ENCODE measurements at regions not wholly inside any gene's neighbourhood (a gene's known extent, or its start where the extent isn't known, plus 50 kb on each side); places are given as distances from the start of the nearest gene placed in this dataset.

GRCh38 chr5:93117751-93118531 is 463.1 kb downstream of the NR2F1-AS1 start:
- WGBS (ENCODE audit: extremely low coverage, insufficient coverage, insufficient read length), result no CpG with 5 or more reads among the region's 2 CpGs

GRCh38 chr5:93107805-93108520 is 473.1 kb downstream of the NR2F1-AS1 start:
- no peaks in the 10 kb centered on the region for H3K79me2 ChIP-seq (ENCODE audit: control insufficient read depth, insufficient read depth, low read length, poor library complexity)
- H3K9ac ChIP-seq (ENCODE audit: low read length), result no peak overlapping the region
- no peak overlapping the region for H3K27ac ChIP-seq (ENCODE audit: low read depth, low read length)
- no peak overlapping the region for H2BK5ac ChIP-seq (ENCODE audit: low read depth, low read length, poor library complexity)
- no peaks in the 10 kb centered on the region for H3K4me1 ChIP-seq (ENCODE audit: control insufficient read depth in 1 of 2, insufficient read depth in 2 of 2, low read length in 2 of 2)
- H2BK120ac ChIP-seq (ENCODE audit: insufficient read depth, low read length, poor library complexity), result no peak overlapping the region
- no peak overlapping the region for H4K12ac ChIP-seq (ENCODE audit: low read depth, low read length)
- H3K36me3 ChIP-seq (ENCODE audit: control insufficient read depth in 1 of 2, insufficient read depth in 2 of 2, low read length in 2 of 2), result no peaks in the 10 kb centered on the region
- no peak overlapping the region for H2AK5ac ChIP-seq (ENCODE audit: low read length)
- no peak overlapping the region for H3K4me3 ChIP-seq (ENCODE audit: low read depth, low read length)
- H3K4me2 ChIP-seq (ENCODE audit: low read length), result no peak overlapping the region
- H3K23ac ChIP-seq (ENCODE audit: low read length), result no peak overlapping the region
- no peak for DNase-seq
- H3K27me3 ChIP-seq (ENCODE audit: insufficient read depth, low read length), result no peaks in the 10 kb centered on the region
- H4K91ac ChIP-seq (ENCODE audit: low read depth, low read length), result no peak overlapping the region
- no peak overlapping the region for H2AFZ ChIP-seq (ENCODE audit: insufficient read depth, low read length, poor library complexity)
- no peaks in the 10 kb centered on the region for H3K9me3 ChIP-seq (ENCODE audit: insufficient read depth, low read depth, low read length)
- H3K18ac ChIP-seq (ENCODE audit: low read length), result no peak overlapping the region
- WGBS (ENCODE audit: extremely low coverage, insufficient coverage, insufficient read length), result no CpG with 5 or more reads among the region's 4 CpGs
- no peak overlapping the region for H3K4ac ChIP-seq (ENCODE audit: low read depth, low read length)
- H4K8ac ChIP-seq (ENCODE audit: low read depth, low read length), result no peak overlapping the region
- H3K14ac ChIP-seq (ENCODE audit: low read length), result no peak overlapping the region
- H2BK12ac ChIP-seq (ENCODE audit: low read length), result no peak overlapping the region
- H3K79me1 ChIP-seq (ENCODE audit: low read length), result no peaks in the 10 kb centered on the region

More at GRCh38 chr5:93117751-93118531, 463.1 kb downstream of the NR2F1-AS1 start:
- no peak overlapping the region for H2BK5ac ChIP-seq (ENCODE audit: low read depth, low read length, poor library complexity)
- H3K79me2 ChIP-seq (ENCODE audit: control insufficient read depth, insufficient read depth, low read length, poor library complexity), result no peaks in the 10 kb centered on the region
- peaks cover 2% of the 10 kb centered on the region for H3K9me3 ChIP-seq (ENCODE audit: insufficient read depth, low read depth, low read length)
- no peak overlapping the region for H2AFZ ChIP-seq (ENCODE audit: insufficient read depth, low read length, poor library complexity)
- H4K8ac ChIP-seq (ENCODE audit: low read depth, low read length), result no peak overlapping the region
- H3K79me1 ChIP-seq (ENCODE audit: low read length), result no peaks in the 10 kb centered on the region
- H3K23ac ChIP-seq (ENCODE audit: low read length), result no peak overlapping the region
- H3K14ac ChIP-seq (ENCODE audit: low read length), result no peak overlapping the region
- H4K91ac ChIP-seq (ENCODE audit: low read depth, low read length), result no peak overlapping the region
- H3K36me3 ChIP-seq (ENCODE audit: control insufficient read depth in 1 of 2, insufficient read depth in 2 of 2, low read length in 2 of 2), result no peaks in the 10 kb centered on the region
- H3K27ac ChIP-seq (ENCODE audit: low read depth, low read length), result no peak overlapping the region
- no peak overlapping the region for H2BK12ac ChIP-seq (ENCODE audit: low read length)
- no peak overlapping the region for H3K4me3 ChIP-seq (ENCODE audit: low read depth, low read length)
- H2AK5ac ChIP-seq (ENCODE audit: low read length), result no peak overlapping the region
- H3K4me2 ChIP-seq (ENCODE audit: low read length), result no peak overlapping the region
- no peak overlapping the region for H3K9ac ChIP-seq (ENCODE audit: low read length)
- DNase-seq, result no peak
- no peak overlapping the region for H3K4ac ChIP-seq (ENCODE audit: low read depth, low read length)
- H2BK120ac ChIP-seq (ENCODE audit: insufficient read depth, low read length, poor library complexity), result no peak overlapping the region
- H4K12ac ChIP-seq (ENCODE audit: low read depth, low read length), result no peak overlapping the region
- no peaks in the 10 kb centered on the region for H3K4me1 ChIP-seq (ENCODE audit: control insufficient read depth in 1 of 2, insufficient read depth in 2 of 2, low read length in 2 of 2)
- no peaks in the 10 kb centered on the region for H3K27me3 ChIP-seq (ENCODE audit: insufficient read depth, low read length)
- H3K18ac ChIP-seq (ENCODE audit: low read length), result no peak overlapping the region

GRCh38 chr5:93107141-93107540 is 473.9 kb downstream of the NR2F1-AS1 start:
- Histone ChIP-seq H3K79me1 (ENCODE audit: low read length) (no peaks in the 10 kb centered on the region), H3K36me3 (ENCODE audit: control insufficient read depth in 1 of 2, insufficient read depth in 2 of 2, low read length in 2 of 2) (no peaks in the 10 kb centered on the region), H2AK5ac (ENCODE audit: low read length) (no peak overlapping the region), H2BK12ac (ENCODE audit: low read length) (no peak overlapping the region), H3K79me2 (ENCODE audit: control insufficient read depth, insufficient read depth, low read length, poor library complexity) (no peaks in the 10 kb centered on the region), H3K4me2 (ENCODE audit: low read length) (no peak overlapping the region), H3K23ac (ENCODE audit: low read length) (no peak overlapping the region), H3K18ac (ENCODE audit: low read length) (no peak overlapping the region), H3K9ac (ENCODE audit: low read length) (no peak overlapping the region), H4K8ac (ENCODE audit: low read depth, low read length) (no peak overlapping the region), H3K4me3 (ENCODE audit: low read depth, low read length) (no peak overlapping the region), H2BK5ac (ENCODE audit: low read depth, low read length, poor library complexity) (no peak overlapping the region), H4K91ac (ENCODE audit: low read depth, low read length) (no peak overlapping the region), H3K4me1 (ENCODE audit: control insufficient read depth in 1 of 2, insufficient read depth in 2 of 2, low read length in 2 of 2) (no peaks in the 10 kb centered on the region), H2AFZ (ENCODE audit: insufficient read depth, low read length, poor library complexity) (no peak overlapping the region), H3K27me3 (ENCODE audit: insufficient read depth, low read length) (no peaks in the 10 kb centered on the region), H3K9me3 (ENCODE audit: insufficient read depth, low read depth, low read length) (no peaks in the 10 kb centered on the region), H2BK120ac (ENCODE audit: insufficient read depth, low read length, poor library complexity) (no peak overlapping the region), H3K4ac (ENCODE audit: low read depth, low read length) (no peak overlapping the region), H4K12ac (ENCODE audit: low read depth, low read length) (no peak overlapping the region), H3K27ac (ENCODE audit: low read depth, low read length) (no peak overlapping the region), H3K14ac (ENCODE audit: low read length) (no peak overlapping the region)
- no peak for DNase-seq
- WGBS (ENCODE audit: extremely low coverage, insufficient coverage, insufficient read length), result no CpG with 5 or more reads among the region's 1 CpG

GRCh38 chr5:93101661-93102060 is 479.4 kb downstream of the NR2F1-AS1 start:
- no peak overlapping the region for H3K4me3 ChIP-seq (ENCODE audit: low read depth, low read length)
- H3K36me3 ChIP-seq (ENCODE audit: control insufficient read depth in 1 of 2, insufficient read depth in 2 of 2, low read length in 2 of 2), result no peaks in the 10 kb centered on the region
- H3K27ac ChIP-seq (ENCODE audit: low read depth, low read length), result no peak overlapping the region
- H4K8ac ChIP-seq (ENCODE audit: low read depth, low read length), result no peak overlapping the region
- no peak overlapping the region for H3K23ac ChIP-seq (ENCODE audit: low read length)
- peaks cover 0 to 2% of the 10 kb centered on the region in 2 experiments for H3K4me1 ChIP-seq (ENCODE audit: control insufficient read depth in 1 of 2, insufficient read depth in 2 of 2, low read length in 2 of 2)
- no peaks in the 10 kb centered on the region for H3K9me3 ChIP-seq (ENCODE audit: insufficient read depth, low read depth, low read length)
- H3K79me2 ChIP-seq (ENCODE audit: control insufficient read depth, insufficient read depth, low read length, poor library complexity), result no peaks in the 10 kb centered on the region
- no peaks in the 10 kb centered on the region for H3K27me3 ChIP-seq (ENCODE audit: insufficient read depth, low read length)
- DNase-seq, result no peak
- H4K91ac ChIP-seq (ENCODE audit: low read depth, low read length), result no peak overlapping the region
- no peak overlapping the region for H2BK5ac ChIP-seq (ENCODE audit: low read depth, low read length, poor library complexity)
- no peak overlapping the region for H3K9ac ChIP-seq (ENCODE audit: low read length)
- H3K18ac ChIP-seq (ENCODE audit: low read length), result no peak overlapping the region
- H4K12ac ChIP-seq (ENCODE audit: low read depth, low read length), result no peak overlapping the region
- H2AK5ac ChIP-seq (ENCODE audit: low read length), result no peak overlapping the region
- no peak overlapping the region for H2AFZ ChIP-seq (ENCODE audit: insufficient read depth, low read length, poor library complexity)
- H2BK120ac ChIP-seq (ENCODE audit: insufficient read depth, low read length, poor library complexity), result no peak overlapping the region
- no CpG with 5 or more reads among the region's 2 CpGs for WGBS (ENCODE audit: extremely low coverage, insufficient coverage, insufficient read length)
- H2BK12ac ChIP-seq (ENCODE audit: low read length), result no peak overlapping the region
- no peak overlapping the region for H3K4me2 ChIP-seq (ENCODE audit: low read length)
- H3K14ac ChIP-seq (ENCODE audit: low read length), result no peak overlapping the region
- no peaks in the 10 kb centered on the region for H3K79me1 ChIP-seq (ENCODE audit: low read length)
- H3K4ac ChIP-seq (ENCODE audit: low read depth, low read length), result no peak overlapping the region
